KG1 (cell line): ENCODE measurements at regions not wholly inside any gene's neighbourhood (a gene's known extent, or its start where the extent isn't known, plus 50 kb on each side); places are given as distances from the start of the nearest gene placed in this dataset.

Experiments used
- DNase-seq: peaks from one replicate; lab custom pipeline; 2025; lab: John Stamatoyannopoulos, UW

DNA sequence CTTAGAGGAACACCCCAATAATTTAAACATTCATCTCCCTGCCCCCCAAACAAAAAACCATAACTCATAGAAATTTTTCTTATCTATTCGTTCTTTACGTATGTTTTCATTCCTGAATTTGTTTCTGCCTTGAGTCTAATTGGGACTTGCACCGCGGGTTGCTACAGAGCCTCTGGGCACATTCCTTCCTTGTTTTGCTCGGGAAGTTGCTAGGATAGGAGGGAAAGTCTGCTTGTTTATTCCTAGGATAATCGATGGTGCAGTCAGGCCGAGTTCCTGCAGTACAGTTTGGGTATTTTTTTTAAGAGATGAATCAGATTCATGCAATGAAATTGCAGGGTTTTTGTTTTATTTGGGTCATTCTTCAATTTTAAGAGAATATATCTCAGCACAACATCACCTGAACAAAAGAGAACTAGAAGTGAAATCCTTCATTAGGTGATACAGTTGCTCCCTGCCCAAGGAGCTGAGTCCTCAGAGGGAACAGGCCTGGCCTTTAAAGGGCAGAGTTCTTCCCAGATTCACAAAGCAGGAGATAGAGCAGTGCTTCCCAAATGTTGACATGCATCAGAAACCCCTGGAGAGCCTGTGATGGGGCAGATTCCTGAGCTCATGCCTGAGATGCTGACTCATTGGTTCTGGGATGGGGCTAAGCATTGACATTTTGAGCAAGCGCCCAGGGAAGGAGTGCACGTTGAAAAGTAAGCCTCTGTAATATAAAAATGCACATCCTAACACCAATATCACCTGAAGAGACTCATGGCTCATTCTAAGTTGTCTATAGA, 114.9 kb upstream of the FAM9B start:
- DNase-seq: no peak

GRCh38 chrX:9149501-9150245, 115.7 kb upstream of the FAM9B start:
- no peak for DNase-seq

- no peak for DNase-seq
These were observed 117.9 kb upstream of the FAM9B start for GRCh38 chrX:9151772-9152307.

DNA sequence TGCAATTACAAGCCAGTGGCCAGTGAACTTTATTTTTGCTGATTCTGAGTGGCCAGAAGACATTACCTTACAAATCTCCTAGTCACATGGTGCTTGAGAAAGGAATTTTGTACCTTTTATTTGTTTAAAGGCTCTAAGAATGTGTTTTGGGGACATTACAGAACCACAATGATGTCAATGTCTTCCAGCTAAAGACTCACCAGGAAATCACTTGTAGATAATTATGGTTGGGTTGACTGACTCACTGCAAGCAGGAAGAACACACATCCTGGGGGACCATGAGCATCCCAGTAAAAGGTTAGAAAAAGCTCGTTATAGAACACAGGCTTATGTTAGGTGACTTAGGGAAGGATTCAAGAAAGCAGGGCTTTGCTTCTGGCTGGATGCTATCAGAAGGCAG, 119.4 kb upstream of the FAM9B start:
- no peak for DNase-seq

DNA sequence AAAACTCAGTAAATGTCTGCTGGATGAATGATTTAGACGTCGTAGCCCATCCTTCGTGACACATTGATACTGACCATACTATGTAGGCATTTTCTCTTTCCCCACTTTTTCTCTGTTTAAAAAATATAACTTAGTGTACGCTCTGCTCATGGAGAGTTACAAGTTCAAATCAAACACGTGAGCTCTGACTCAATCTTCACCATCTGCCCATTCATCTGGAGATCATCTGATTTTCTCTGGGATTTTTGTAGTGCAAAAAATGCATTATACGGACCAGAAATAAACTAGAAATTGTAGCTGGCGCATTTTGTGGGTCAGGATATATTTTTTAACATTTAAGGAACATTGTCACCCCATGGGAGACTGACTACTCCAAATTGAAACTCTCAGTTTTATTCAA, 124.7 kb upstream of the FAM9B start:
- no peak for DNase-seq

- no peak for DNase-seq
These were observed 126.9 kb upstream of the FAM9B start for GRCh38 chrX:9160698-9161329.

- no peak for DNase-seq
These were observed 128.8 kb upstream of the FAM9B start for GRCh38 chrX:9162698-9163097.

- DNase-seq: no peak
These were observed 129.3 kb upstream of the FAM9B start for GRCh38 chrX:9163214-9163709.

- DNase-seq: no peak
These were observed 130.2 kb upstream of the FAM9B start for GRCh38 chrX:9164086-9164485.

GRCh38 chrX:9164533-9165426, 130.9 kb upstream of the FAM9B start:
- DNase-seq: no peak

GRCh38 chrX:9166584-9166944, 132.6 kb upstream of the FAM9B start:
- no peak for DNase-seq

DNA sequence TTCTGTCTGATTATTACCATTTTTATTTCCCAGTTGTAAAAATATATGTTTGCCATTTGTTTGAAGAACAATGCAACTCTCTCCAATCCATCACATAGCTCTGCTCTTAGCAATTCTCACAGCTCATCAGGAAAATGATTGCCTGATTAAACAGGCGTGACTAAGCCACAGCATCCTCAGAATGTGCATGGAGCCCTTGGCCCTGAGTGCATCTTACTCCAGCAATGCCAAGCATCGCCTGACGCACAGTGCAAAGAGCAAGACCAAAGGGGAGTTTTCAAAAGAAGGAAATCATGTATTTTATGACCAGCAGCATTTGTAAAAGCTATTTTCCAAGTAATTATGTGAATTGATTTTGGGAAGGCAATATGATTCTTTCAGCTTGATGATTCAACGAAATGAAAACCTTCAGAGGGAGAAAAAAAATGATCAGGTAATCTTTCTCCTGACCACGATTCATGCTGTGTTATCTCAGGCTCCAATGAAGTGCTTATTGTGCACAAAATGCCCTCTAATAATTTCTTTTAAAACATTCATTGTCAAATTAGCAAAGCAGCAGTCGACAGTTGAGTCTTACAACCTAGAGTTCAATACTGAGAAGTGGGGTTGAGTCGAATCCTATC, 138.0 kb upstream of the FAM9B start:
- no peak for DNase-seq

GRCh38 chrX:9172464-9172850, 138.5 kb upstream of the FAM9B start:
- DNase-seq: no peak

GRCh38 chrX:9180623-9181022, 146.7 kb upstream of the FAM9B start:
- DNase-seq: no peak

DNA sequence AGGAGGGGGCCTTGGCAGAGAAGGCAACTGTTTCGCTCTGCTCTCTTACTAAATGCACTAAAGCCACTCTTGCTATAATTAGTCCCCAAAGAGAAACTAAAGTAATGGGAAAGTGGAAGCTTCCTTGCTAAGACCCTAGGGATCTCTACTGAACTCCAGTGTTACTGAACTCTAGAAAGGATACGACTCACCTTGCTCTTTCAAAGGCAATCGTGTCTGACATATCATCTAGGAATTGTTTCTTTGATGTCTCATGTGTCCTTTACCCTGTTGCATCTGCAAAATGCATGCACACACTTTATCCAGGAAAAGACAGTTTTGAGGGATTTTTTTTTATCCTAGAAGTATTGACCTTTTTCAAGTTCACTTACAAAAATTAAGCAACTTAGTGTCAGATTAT, 148.1 kb upstream of the FAM9B start:
- no peak for DNase-seq

GRCh38 chrX:9183481-9183880, 149.6 kb upstream of the FAM9B start:
- no peak for DNase-seq

DNA sequence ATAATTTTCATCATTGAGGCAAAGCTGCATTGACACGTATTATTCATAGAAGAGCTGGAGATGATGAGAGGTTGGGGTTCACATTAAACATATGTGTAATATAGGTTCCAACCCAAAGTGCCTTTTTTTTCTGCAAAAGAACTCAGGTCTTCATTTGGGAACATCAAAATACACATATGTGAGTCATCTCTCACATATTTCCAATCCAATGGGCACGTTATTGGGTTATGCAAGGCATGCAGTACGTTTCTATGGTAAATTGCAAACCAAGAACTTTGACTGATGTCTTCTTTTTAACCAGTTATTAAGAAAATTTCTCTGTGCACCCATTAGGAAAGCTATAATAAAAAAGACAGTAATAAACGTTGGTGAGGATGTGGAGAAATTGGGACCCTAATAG, 150.3 kb upstream of the FAM9B start:
- no peak for DNase-seq

- DNase-seq: no peak
These were observed 154.2 kb upstream of the FAM9B start for GRCh38 chrX:9188117-9188516.

- DNase-seq: no peak
These were observed 155.4 kb upstream of the FAM9B start for GRCh38 chrX:9189286-9189685.

GRCh38 chrX:9191392-9191791, 157.5 kb upstream of the FAM9B start:
- DNase-seq: no peak

DNA sequence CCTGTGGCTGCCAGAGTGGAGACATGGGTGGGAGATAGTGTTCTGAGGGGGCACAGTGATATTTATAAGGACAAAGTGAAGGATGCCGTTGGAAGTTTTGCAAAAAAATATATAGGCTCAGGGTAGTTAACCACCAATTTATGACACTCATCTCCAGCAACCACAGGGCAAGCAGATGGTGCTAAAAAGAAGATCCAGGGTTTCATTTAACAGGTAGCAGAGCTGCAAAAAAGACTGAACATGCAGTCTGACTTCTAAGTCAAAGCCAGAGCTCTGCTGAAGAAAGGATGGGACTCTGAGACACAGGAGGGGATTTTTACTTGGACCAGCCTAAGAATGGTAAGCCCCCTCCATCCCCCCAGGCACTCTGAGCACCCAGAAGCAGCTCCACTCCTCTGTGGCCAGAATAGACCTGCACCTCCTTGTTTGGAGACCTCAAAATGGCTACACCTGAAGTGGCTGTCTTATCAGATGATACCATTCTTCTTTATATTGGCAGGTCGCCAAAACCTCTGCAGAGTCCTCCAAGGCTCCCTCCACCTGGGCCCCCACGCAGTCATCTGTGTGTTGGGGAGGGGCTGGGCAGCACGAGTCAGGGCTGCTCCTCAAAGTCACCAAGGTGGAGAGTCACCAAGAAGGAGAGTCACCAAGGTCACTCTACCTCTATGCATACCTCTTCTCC, 161.4 kb upstream of the FAM9B start:
- no peak for DNase-seq
